CD4-positive, CD25-positive, alpha-beta regulatory T cell (primary cell): ENCODE measurements at regions not wholly inside any gene's neighbourhood (a gene's known extent, or its start where the extent isn't known, plus 50 kb on each side); places are given as distances from the start of the nearest gene placed in this dataset.
"Not testable (repeated sequence)": the region's sequence is repeated elsewhere in the genome, so short reads cannot be mapped to it uniquely, and the experiment has no call there.

Source experiments
- ATAC-seq, 2 donors: fragments of 150-1000 bp; cut with Tn5 transposase; one replicate each; pipeline ENCODE4 v1.10.0; 2021; ENCODE audit warnings: low read depth in 2 of 2, moderate number of reproducible peaks in 2 of 2, moderate library complexity in 1 of 2
- DNase-seq, 3 donors: peaks; one replicate each; pipeline versions ENCODE4 v3.0.0 to v3.0.0-alpha.2; 2012 to 2022; ENCODE audit warnings: mixed read lengths in 1 of 3
- H3K27ac ChIP-seq: one replicate; pipeline ENCODE4 v1.7.0; 2013; ENCODE audit warnings: mild to moderate bottlenecking, low read length; ENCODE audit not compliant: insufficient read depth, poor library complexity, severe bottlenecking
- H3K27me3 ChIP-seq: one replicate; pipeline ENCODE4 v1.7.0; 2013; ENCODE audit warnings: low read length; ENCODE audit not compliant: control insufficient read depth, insufficient read depth
- H3K36me3 ChIP-seq: one replicate; pipeline ENCODE4 v1.7.0; 2013; ENCODE audit warnings: mild to moderate bottlenecking, low read length, moderate library complexity; ENCODE audit not compliant: control insufficient read depth, insufficient read depth
- H3K4me1 ChIP-seq: 2 replicates; pipeline ENCODE4 v1.7.0; 2013; ENCODE audit warnings: mild to moderate bottlenecking, low read length; ENCODE audit not compliant: insufficient read depth, control insufficient read depth, poor library complexity, severe bottlenecking
- H3K4me3 ChIP-seq: one replicate; pipeline ENCODE4 v1.7.0; 2013; ENCODE audit warnings: low read depth, mild to moderate bottlenecking, low read length, moderate library complexity
- H3K9me3 ChIP-seq, 2 experiments: 1 replicate in 1 of 2; 2 replicates in 1 of 2; pipeline ENCODE4 v1.7.0; 2013; ENCODE audit warnings: low read length in 2 of 2, mild to moderate bottlenecking in 1 of 2, moderate library complexity in 1 of 2; ENCODE audit not compliant: control insufficient read depth in 2 of 2
- H3K27ac Mint-ChIP-seq, 3 donors: one replicate each; pipeline ENCODE4 v1.8.0; 2020 to 2022; ENCODE audit warnings: mild to moderate bottlenecking in 3 of 3, mixed read lengths in 3 of 3, moderate library complexity in 2 of 3
- H3K27me3 Mint-ChIP-seq: one replicate; pipeline ENCODE4 v1.8.0; 2022; ENCODE audit warnings: mild to moderate bottlenecking, mixed read lengths
- H3K36me3 Mint-ChIP-seq: one replicate; pipeline ENCODE4 v1.8.0; 2020; ENCODE audit warnings: mixed read lengths
- H3K4me1 Mint-ChIP-seq, 4 donors: one replicate each; pipeline ENCODE4 v1.8.0; 2020 to 2022; ENCODE audit warnings: mixed read lengths in 4 of 4, mild to moderate bottlenecking in 1 of 4
- H3K4me3 Mint-ChIP-seq, 4 donors: one replicate each; pipeline ENCODE4 v1.8.0; 2020 to 2022; ENCODE audit warnings: mild to moderate bottlenecking in 4 of 4, mixed read lengths in 4 of 4, moderate library complexity in 3 of 4
- H3K9me3 Mint-ChIP-seq, 7 donors: one replicate each; pipeline ENCODE4 v1.8.0; 2020 to 2022; ENCODE audit warnings: mixed read lengths in 7 of 7, mild to moderate bottlenecking in 3 of 7, moderate library complexity in 2 of 7

GRCh38 chr21:9040406-9040805 is 1481.0 kb upstream of the TPTE start:
- not testable (repeated sequence) for H3K36me3 ChIP-seq, H3K4me1 Mint-ChIP-seq, ATAC-seq, H3K4me3 Mint-ChIP-seq, H3K4me1 ChIP-seq, H3K27me3 ChIP-seq, DNase-seq, H3K4me3 ChIP-seq, H3K27ac ChIP-seq, H3K27me3 Mint-ChIP-seq, H3K27ac Mint-ChIP-seq, H3K36me3 Mint-ChIP-seq
- peaks cover 0 to 13% of the 10 kb centered on the region in 2 experiments for H3K9me3 ChIP-seq
- H3K9me3 Mint-ChIP-seq: peaks cover 0 to 31% (median 0%) of the 10 kb centered on the region in 7 donors

DNA sequence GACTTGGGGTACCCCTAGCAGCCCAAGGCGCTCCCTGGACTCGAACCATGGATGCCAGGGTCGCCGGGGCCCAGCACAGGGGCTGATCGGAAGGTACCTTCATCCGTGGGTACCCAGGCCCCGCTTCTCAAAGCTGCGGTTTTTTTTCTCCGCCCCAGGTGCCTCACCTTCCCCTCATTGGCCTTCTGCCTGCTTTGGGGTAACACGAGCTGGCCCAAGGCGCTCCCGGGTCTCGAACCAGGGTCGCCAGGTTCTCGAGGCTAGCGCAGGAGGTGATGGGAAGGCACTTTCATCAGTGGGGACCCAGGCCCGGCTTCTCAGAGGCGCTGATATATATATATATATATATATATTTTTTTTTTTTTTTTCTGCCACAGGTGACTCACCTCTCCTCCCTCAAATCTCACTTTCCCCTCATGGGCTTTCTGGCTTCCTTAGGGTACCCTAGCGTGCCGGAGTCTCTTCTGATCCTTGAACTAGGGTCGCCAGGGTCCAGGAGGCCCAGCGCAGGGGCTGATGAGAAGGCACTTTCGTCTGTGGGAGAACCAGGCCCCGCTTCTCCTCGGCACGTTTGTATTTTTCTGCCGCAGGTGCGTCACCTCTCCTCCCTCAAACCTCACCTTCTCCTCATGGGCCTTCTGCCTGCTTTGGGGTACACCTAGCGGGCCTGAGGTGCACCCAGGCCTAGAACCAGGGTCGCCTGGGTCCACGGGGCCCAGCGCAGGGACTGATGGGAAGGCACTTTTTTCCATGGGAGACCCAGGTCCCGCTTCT is 1480.0 kb upstream of the TPTE start:
- H3K9me3 Mint-ChIP-seq: peaks cover 0 to 30% (median 0%) of the 10 kb centered on the region in 7 donors
- H3K9me3 ChIP-seq: peaks cover 0 to 13% of the 10 kb centered on the region in 2 experiments
- not testable (repeated sequence) for H3K36me3 Mint-ChIP-seq, H3K27ac Mint-ChIP-seq, H3K4me1 ChIP-seq, H3K27ac ChIP-seq, H3K4me1 Mint-ChIP-seq, H3K36me3 ChIP-seq, DNase-seq, ATAC-seq, H3K27me3 Mint-ChIP-seq, H3K4me3 Mint-ChIP-seq, H3K4me3 ChIP-seq, H3K27me3 ChIP-seq

- H3K9me3 ChIP-seq: peaks cover 0 to 13% of the 10 kb centered on the region in 2 experiments
- peaks cover 0 to 17% (median 0%) of the 10 kb centered on the region in 7 donors for H3K9me3 Mint-ChIP-seq
- not testable (repeated sequence) for H3K27ac Mint-ChIP-seq, DNase-seq, H3K4me1 Mint-ChIP-seq, H3K27me3 ChIP-seq, H3K36me3 Mint-ChIP-seq, H3K4me3 Mint-ChIP-seq, H3K27me3 Mint-ChIP-seq, H3K36me3 ChIP-seq, H3K4me3 ChIP-seq, H3K4me1 ChIP-seq, H3K27ac ChIP-seq, ATAC-seq
Measured at GRCh38 chr21:9043089-9043488, 1478.3 kb upstream of the TPTE start.

GRCh38 chr21:9046870-9047269 is 1474.5 kb upstream of the TPTE start:
- H3K4me3 ChIP-seq, H3K27ac ChIP-seq, H3K27ac Mint-ChIP-seq, H3K36me3 ChIP-seq, H3K4me3 Mint-ChIP-seq, ATAC-seq, H3K27me3 Mint-ChIP-seq, H3K9me3 ChIP-seq, H3K36me3 Mint-ChIP-seq, DNase-seq, H3K4me1 Mint-ChIP-seq, H3K27me3 ChIP-seq, H3K4me1 ChIP-seq, H3K9me3 Mint-ChIP-seq: not testable (repeated sequence)

DNA sequence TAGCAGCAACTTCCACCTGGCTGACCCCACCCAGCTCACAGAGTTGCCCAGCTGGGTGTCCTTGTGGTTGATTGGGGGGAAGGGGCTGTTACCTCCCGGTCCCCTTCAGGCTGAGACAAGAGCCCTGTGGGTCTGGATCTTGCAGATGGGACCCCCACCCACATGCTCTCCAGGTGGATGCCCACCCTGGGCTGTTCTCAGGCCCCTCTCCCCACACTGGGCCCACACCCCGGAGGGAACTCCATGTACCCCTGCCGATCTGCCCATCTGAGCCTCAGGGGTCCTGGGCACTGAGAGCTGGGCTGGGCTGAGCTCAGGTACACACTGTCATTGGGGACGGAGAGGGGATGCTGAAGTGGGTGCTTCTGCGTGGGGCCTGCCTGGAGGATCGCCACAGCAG is 1453.9 kb upstream of the TPTE start:
- H3K27ac Mint-ChIP-seq, H3K4me1 ChIP-seq, DNase-seq, H3K36me3 Mint-ChIP-seq, H3K27me3 ChIP-seq, H3K27ac ChIP-seq, H3K27me3 Mint-ChIP-seq, H3K36me3 ChIP-seq, H3K9me3 ChIP-seq, H3K9me3 Mint-ChIP-seq, ATAC-seq, H3K4me1 Mint-ChIP-seq, H3K4me3 ChIP-seq, H3K4me3 Mint-ChIP-seq: not testable (repeated sequence)

DNA sequence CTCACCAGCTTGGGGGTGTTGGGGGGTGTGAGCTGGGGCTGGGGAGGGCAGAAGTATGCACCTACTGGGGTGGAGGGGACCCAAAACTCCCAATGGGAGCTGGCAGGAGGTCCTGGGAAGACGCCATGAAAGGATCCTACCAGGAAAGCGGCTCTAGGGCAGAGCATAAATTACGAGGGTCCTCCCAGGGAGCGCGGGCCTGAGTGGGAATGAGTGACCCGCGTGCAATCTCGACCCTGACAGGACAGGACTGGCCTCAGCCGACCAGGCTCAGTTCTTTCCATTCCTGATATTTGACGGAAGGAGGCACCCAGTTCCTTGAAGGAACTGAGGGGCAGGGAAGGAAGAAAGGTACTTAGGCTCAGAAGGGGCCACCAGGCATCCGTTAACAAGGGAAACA is 1452.8 kb upstream of the TPTE start:
- H3K27me3 ChIP-seq, ATAC-seq, H3K4me3 Mint-ChIP-seq, H3K9me3 ChIP-seq, H3K4me1 ChIP-seq, H3K4me3 ChIP-seq, H3K27me3 Mint-ChIP-seq, H3K36me3 ChIP-seq, DNase-seq, H3K27ac Mint-ChIP-seq, H3K36me3 Mint-ChIP-seq, H3K27ac ChIP-seq, H3K9me3 Mint-ChIP-seq, H3K4me1 Mint-ChIP-seq: not testable (repeated sequence)

GRCh38 chr21:9070703-9071102 is 1450.7 kb upstream of the TPTE start:
- not testable (repeated sequence) for H3K4me1 Mint-ChIP-seq, H3K9me3 Mint-ChIP-seq, H3K36me3 ChIP-seq, H3K27me3 ChIP-seq, H3K27ac ChIP-seq, H3K36me3 Mint-ChIP-seq, H3K4me3 ChIP-seq, H3K27ac Mint-ChIP-seq, DNase-seq, H3K27me3 Mint-ChIP-seq, H3K9me3 ChIP-seq, H3K4me1 ChIP-seq, ATAC-seq, H3K4me3 Mint-ChIP-seq

GRCh38 chr21:9073010-9073409 is 1448.4 kb upstream of the TPTE start:
- H3K27me3 ChIP-seq, H3K27me3 Mint-ChIP-seq, H3K4me3 Mint-ChIP-seq, H3K27ac Mint-ChIP-seq, H3K27ac ChIP-seq, H3K9me3 Mint-ChIP-seq, H3K4me1 Mint-ChIP-seq, ATAC-seq, H3K36me3 ChIP-seq, H3K36me3 Mint-ChIP-seq, H3K9me3 ChIP-seq, H3K4me3 ChIP-seq, H3K4me1 ChIP-seq, DNase-seq: not testable (repeated sequence)
